ENCODE measurements at regions not wholly inside any gene's neighbourhood (a gene's known extent, or its start where the extent isn't known, plus 50 kb on each side); places are given as distances from the start of the nearest gene placed in this dataset.

- TF ChIP-seq ZNF302 (CRISPR knock-in tag; IDR thresholded peaks at IDR 0.05), result no peak
- TF ChIP-seq EP300 (IDR thresholded peaks at IDR 0.05), result no peak
- TF ChIP-seq POLR2A (IDR thresholded peaks at IDR 0.05; ENCODE audit: low read length), result no peak
- no peak for TF ChIP-seq RFX5 (IDR thresholded peaks at IDR 0.05)
- no peak for TF ChIP-seq RAD21 (conservative IDR thresholded peaks at IDR 0.05 in 1 of 2, IDR thresholded peaks at IDR 0.05 in 1 of 2)
- TF ChIP-seq CTCF (IDR thresholded peaks at IDR 0.05), result no peak
- TF ChIP-seq MAFK (IDR thresholded peaks at IDR 0.05; ENCODE audit: partially characterized antibody), result no peak
- no peak for TF ChIP-seq PBX3 (IDR thresholded peaks at IDR 0.05)
- no peak for TF ChIP-seq BHLHE40 (IDR thresholded peaks at IDR 0.05; ENCODE audit: low read depth, low read length)
- no peak for TF ChIP-seq RCOR1 (IDR thresholded peaks at IDR 0.05; ENCODE audit: low read depth, low read length)
- TF ChIP-seq NFE2L2 (conservative IDR thresholded peaks at IDR 0.05; ENCODE audit: low read length), result no peak
- TF ChIP-seq MAZ (IDR thresholded peaks at IDR 0.05; ENCODE audit: borderline replicate concordance, low read depth, low read length), result no peak
- TF ChIP-seq MYC (IDR thresholded peaks at IDR 0.05; ENCODE audit: borderline replicate concordance, low read length), result no peak
- no peak for TF ChIP-seq HES2 (IDR thresholded peaks at IDR 0.05)
Measured at GRCh38 chr10:30256084-30256483, 93.0 kb downstream of the MTPAP start.
